HepG2 (cell line): ENCODE measurements at regions not wholly inside any gene's neighbourhood (a gene's known extent, or its start where the extent isn't known, plus 50 kb on each side); places are given as distances from the start of the nearest gene placed in this dataset.

Source experiments
- ATAC-seq: fragments of 200-7000 bp; cut with Tn5 transposase; 3 replicates; pipeline ENCODE4 v1.9.1; 2020; ENCODE audit warnings: mild to moderate bottlenecking, moderate library complexity
- BruUV-seq: library from RNA; stranded (reverse); fragments of 400-500 nt; replicated peaks from 2 replicates; lab custom pipeline; 2021; lab: Mats Ljungman, UMichigan
- CTCF ChIA-PET: fragments of 300-600 bp; formaldehyde crosslinking; extraction: SDS; loops from one replicate; lab custom pipeline; 2021; ENCODE audit warnings: low total read pairs, inconsistent platforms, low intra/inter-chr PET ratio; lab: Yijun Ruan, JAX
- POLR2A ChIA-PET: fragments of 350-600 bp; sonication (Branson Sonifier 250); formaldehyde crosslinking; loops from one replicate; lab custom pipeline; 2020; ENCODE audit warnings: antibody characterized with exemption, inconsistent platforms; lab: Yijun Ruan, JAX
- DNase-seq: peaks from one replicate; pipeline ENCODE4 v3.0.0-alpha.2; 2015; ENCODE audit warnings: low spot score
- FAIRE-seq: peaks from 3 replicates; lab custom pipeline; 2011; peaks lifted over from hg19 to GRCh38; lab: Jason Lieb, UNC
- H2AFZ ChIP-seq: one replicate; pipeline ENCODE4 v1.6.1; 2011; ENCODE audit warnings: low read length, inconsistent platforms
- H3K27ac ChIP-seq: fragments of 300-600 bp; 3 replicates; pipeline ENCODE4 v1.8.0; 2011; ENCODE audit warnings: mixed run types, mild to moderate bottlenecking, mixed read lengths, low read length, inconsistent platforms; ENCODE audit not compliant: insufficient read depth; ENCODE audit errors: extremely low read length
- H3K27me3 ChIP-seq, 2 experiments: fragments of 200-600 bp in 1 of 2; 2 replicates in 1 of 2; 3 replicates in 1 of 2; pipeline versions ENCODE4 v1.6.0 to v1.8.0; 2011; ENCODE audit warnings: low read length in 2 of 2, mild to moderate bottlenecking in 2 of 2, moderate library complexity in 2 of 2, inconsistent platforms in 1 of 2; ENCODE audit not compliant: insufficient read depth in 2 of 2, control insufficient read depth in 1 of 2
- H3K36me3 ChIP-seq, 2 experiments: fragments of 200-600 bp in 1 of 2; replicated peaks in 1 of 2; 2 replicates in 1 of 2; 3 replicates in 1 of 2; pipeline versions ENCODE4 v1.5.1 to v1.8.0; 2011; ENCODE audit warnings: low read length in 2 of 2, inconsistent platforms in 1 of 2; ENCODE audit not compliant: insufficient read depth in 2 of 2, control insufficient read depth in 1 of 2
- H3K4me1 ChIP-seq: 2 replicates; pipeline ENCODE4 v1.5.1; 2012; ENCODE audit warnings: low read length, inconsistent platforms; ENCODE audit not compliant: insufficient read depth
- H3K4me2 ChIP-seq: 2 replicates; pipeline ENCODE4 v1.6.0; 2011; ENCODE audit warnings: low read depth, low read length, inconsistent platforms
- H3K4me3 ChIP-seq, 3 experiments: fragments of 200-600 bp in 1 of 3; sonication (generic), shearing (Covaris generic) in 1 of 3; replicated peaks in 1 of 3; 2 replicates each; pipeline ENCODE4 v1.5.1; 2011 to 2016; ENCODE audit warnings: low read length in 3 of 3, inconsistent platforms in 2 of 3, low read depth in 2 of 3, mild to moderate bottlenecking in 2 of 3, control low read depth in 1 of 3, mixed read lengths in 1 of 3; ENCODE audit not compliant: insufficient read depth in 1 of 3
- H3K79me2 ChIP-seq: one replicate; pipeline ENCODE4 v1.6.1; 2011; ENCODE audit warnings: low read length, inconsistent platforms; ENCODE audit not compliant: insufficient read depth
- H3K9ac ChIP-seq: 2 replicates; pipeline ENCODE4 v1.6.0; 2011; ENCODE audit warnings: mild to moderate bottlenecking, low read depth, low read length, inconsistent platforms; ENCODE audit not compliant: insufficient read depth
- H3K9me3 ChIP-seq: 2 replicates; pipeline ENCODE4 v1.5.1; 2012; ENCODE audit warnings: mild to moderate bottlenecking, low read length
- H4K20me1 ChIP-seq: 2 replicates; pipeline ENCODE4 v1.6.0; 2011; ENCODE audit warnings: inconsistent platforms, mild to moderate bottlenecking, low read length, moderate library complexity; ENCODE audit not compliant: insufficient read depth
- CBX1 ChIP-seq: IDR thresholded peaks from one replicate; pipeline ENCODE4 v1.6.1; 2016; ENCODE audit warnings: antibody characterized with exemption, low read depth
- FOXA3 ChIP-seq: IDR thresholded peaks from 2 replicates; pipeline ENCODE4 v1.6.1; 2016; ENCODE audit warnings: missing genetic modification reagents, missing compliant biosample characterization
- KMT2B ChIP-seq: IDR thresholded peaks from 2 replicates; pipeline ENCODE4 v1.6.1; 2016; ENCODE audit warnings: missing genetic modification reagents, missing compliant biosample characterization
- NONO ChIP-seq, 2 experiments: fragments of 450-650 bp in 1 of 2; sonication (generic) in 1 of 2; formaldehyde crosslinking in 1 of 2; IDR thresholded peaks in 1 of 2; conservative IDR thresholded peaks in 1 of 2; 2 replicates each; pipeline versions ENCODE4 v1.6.1 to v1.8.0; 2017 to 2022; ENCODE audit warnings: mild to moderate bottlenecking in 1 of 2, missing genetic modification reagents in 1 of 2, moderate library complexity in 1 of 2
- NR0B2 ChIP-seq: sonication (generic); formaldehyde crosslinking; IDR thresholded peaks from 2 replicates; pipeline ENCODE4 v1.4.0; 2020; ENCODE audit warnings: mild to moderate bottlenecking, missing genetic modification reagents
- SAFB2 ChIP-seq: sonication (generic); formaldehyde crosslinking; IDR thresholded peaks from 2 replicates; pipeline ENCODE4 v1.5.1; 2020; ENCODE audit warnings: missing genetic modification reagents, low read depth, mild to moderate bottlenecking, borderline replicate concordance
- SALL1 ChIP-seq: sonication (generic); formaldehyde crosslinking; IDR thresholded peaks from 2 replicates; pipeline ENCODE4 v1.8.0; 2022; ENCODE audit warnings: mild to moderate bottlenecking, missing genetic modification reagents
- SKIL ChIP-seq: sonication (generic); formaldehyde crosslinking; IDR thresholded peaks from 2 replicates; pipeline ENCODE4 v1.8.0; 2022; ENCODE audit warnings: missing genetic modification reagents, mild to moderate bottlenecking, moderate library complexity, borderline replicate concordance
- SRSF1 ChIP-seq: fragments of 200-400 bp; formaldehyde crosslinking; optimal IDR thresholded peaks from 2 replicates; pipeline ENCODE3; 2017; ENCODE audit warnings: mild to moderate bottlenecking, low read depth, low read length, moderate library complexity
- ZBTB42 ChIP-seq: sonication (generic); formaldehyde crosslinking; IDR thresholded peaks from 2 replicates; pipeline ENCODE4 v1.5.0; 2020; ENCODE audit warnings: mild to moderate bottlenecking, missing genetic modification reagents
- ZNF335 ChIP-seq: sonication (generic); formaldehyde crosslinking; IDR thresholded peaks from 2 replicates; pipeline ENCODE4 v1.4.0; 2020; ENCODE audit warnings: missing genetic modification reagents
- ZNF577 ChIP-seq: sonication (generic); formaldehyde crosslinking; IDR thresholded peaks from 2 replicates; pipeline ENCODE4 v1.4.0; 2020; ENCODE audit warnings: mild to moderate bottlenecking, low read depth, missing genetic modification reagents, borderline replicate concordance
- ZNF780A ChIP-seq: sonication (generic); formaldehyde crosslinking; IDR thresholded peaks from 2 replicates; pipeline ENCODE4 v1.8.0; 2022; ENCODE audit warnings: mild to moderate bottlenecking, missing genetic modification reagents, moderate library complexity
- ZNF883 ChIP-seq: sonication (generic); formaldehyde crosslinking; IDR thresholded peaks from 2 replicates; pipeline ENCODE4 v1.5.1; 2020; ENCODE audit warnings: mild to moderate bottlenecking, missing genetic modification reagents; ENCODE audit errors: not compliant biosample characterization
- WGBS: methylation state at CpG from one replicate; pipeline ENCODE4 v1.1.6; 2017; ENCODE audit warnings: low lambda C conversion rate; 5-methylcytosine and 5-hydroxymethylcytosine counted together
- in situ Hi-C: cut with HindIII; loops from 2 replicates; pipeline ENCODE4 v1.10.0; 2017; ENCODE audit warnings: low pct_unique_long_range_greater_than_20kb; ENCODE audit not compliant: extremely low pct_ligation_motif_present
- intact Hi-C: fragments of 100-400 bp; cut with micrococcal nuclease; formaldehyde crosslinking; loops from one replicate; pipeline ENCODE4 v1.10.0; 2022; ENCODE audit not compliant: unreplicated experiment
- TF ChIP-seq, protein P1 (sequence below): sonication (generic); formaldehyde crosslinking; IDR thresholded peaks from 2 replicates; pipeline ENCODE4 v1.4.0; 2020; ENCODE audit warnings: low read depth, mild to moderate bottlenecking, missing genetic modification reagents

DNA sequence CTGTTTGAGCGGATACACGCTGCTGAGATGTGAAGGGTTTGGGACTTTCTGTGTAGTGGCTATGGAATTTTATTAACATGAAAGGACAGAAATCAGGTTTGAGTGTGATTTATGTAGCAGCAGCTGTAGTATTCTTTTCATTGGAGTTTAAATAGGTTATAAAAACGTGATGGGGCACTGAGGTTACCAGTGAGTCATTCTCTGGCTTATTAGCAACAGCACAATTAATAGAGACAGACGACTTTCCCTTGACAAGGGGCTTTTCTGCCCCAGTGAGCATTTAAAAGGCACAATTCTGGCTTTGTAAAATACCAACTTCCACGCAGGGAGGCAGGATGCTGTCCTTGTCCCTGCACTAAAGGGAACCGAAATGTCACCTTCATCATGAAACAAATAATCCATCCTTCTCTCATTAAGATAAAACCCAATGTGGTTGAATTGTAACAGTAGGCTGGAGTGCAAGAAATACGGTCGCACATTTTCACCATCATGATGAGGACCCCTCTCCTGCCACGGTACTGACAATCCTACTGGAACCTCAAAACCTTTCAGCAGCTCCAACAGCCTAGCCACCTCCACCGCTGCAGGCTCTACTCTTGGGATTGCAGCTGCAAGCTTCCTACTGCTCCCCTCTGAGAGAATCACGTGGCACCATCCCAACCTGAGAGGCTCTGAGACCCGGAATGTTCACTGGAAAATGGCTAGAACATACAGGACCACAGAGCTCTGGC is 293.9 kb downstream of the IRX1 start:
- no peaks in the 10 kb centered on the region for H3K79me2 ChIP-seq
- no peak overlapping the region for H3K4me2 ChIP-seq
- POLR2A ChIA-PET, result no interaction called here
- no peak for DNase-seq
- BruUV-seq, result no TSS peak
- H3K27ac ChIP-seq, result no peak overlapping the region
- H3K4me1 ChIP-seq, result no peaks in the 10 kb centered on the region
- ATAC-seq, result no peak
- intact Hi-C loops (no loop called here), in situ Hi-C loops (no loop called here)
- H2AFZ ChIP-seq, result no peak overlapping the region
- H3K9me3 ChIP-seq, result peaks cover 66% of the 10 kb centered on the region
- H3K4me3 ChIP-seq, result no peak overlapping the region
- CTCF ChIA-PET, result no interaction called here
- H3K27me3 ChIP-seq, result no peaks in the 10 kb centered on the region
- no peak overlapping the region for H3K9ac ChIP-seq
- TF ChIP-seq SRSF1 (no peak), ZNF577 (no peak)
- TF ChIP-seq, protein P1, sequence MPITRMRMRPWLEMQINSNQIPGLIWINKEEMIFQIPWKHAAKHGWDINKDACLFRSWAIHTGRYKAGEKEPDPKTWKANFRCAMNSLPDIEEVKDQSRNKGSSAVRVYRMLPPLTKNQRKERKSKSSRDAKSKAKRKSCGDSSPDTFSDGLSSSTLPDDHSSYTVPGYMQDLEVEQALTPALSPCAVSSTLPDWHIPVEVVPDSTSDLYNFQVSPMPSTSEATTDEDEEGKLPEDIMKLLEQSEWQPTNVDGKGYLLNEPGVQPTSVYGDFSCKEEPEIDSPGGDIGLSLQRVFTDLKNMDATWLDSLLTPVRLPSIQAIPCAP, result no peak
- TF ChIP-seq, all 625 proteins: peak for 0
- WGBS, result 7% methylated on average over 9 of the region's 12 CpGs
- FAIRE-seq, result no peak
- Histone ChIP-seq H3K36me3 (no peaks in the 10 kb centered on the region), H4K20me1 (no peaks in the 10 kb centered on the region)

DNA sequence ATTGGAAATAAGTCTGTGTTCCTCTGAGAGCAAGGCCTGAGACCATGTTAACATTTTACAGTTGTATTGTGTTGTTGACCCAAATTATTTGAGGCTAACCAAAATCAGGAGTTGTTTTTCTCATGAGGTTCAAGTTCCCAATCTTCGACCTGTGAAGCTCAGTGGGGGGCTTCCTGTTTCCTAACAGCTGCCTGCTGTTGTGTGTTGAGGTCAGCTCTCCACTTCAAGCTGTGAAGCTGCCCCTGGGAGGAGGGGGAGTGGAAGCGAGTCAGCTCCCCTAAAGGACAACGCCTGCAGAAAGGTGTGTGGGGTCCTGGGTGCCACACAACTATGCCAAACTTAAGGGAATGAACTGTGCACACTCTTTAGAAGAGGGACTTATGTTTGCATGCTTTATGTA is 295.5 kb downstream of the IRX1 start:
- Histone ChIP-seq H3K27me3 (no peaks in the 10 kb centered on the region), H3K4me2 (no peak overlapping the region), H3K9ac (no peak overlapping the region), H2AFZ (no peak overlapping the region), H3K36me3 (no peaks in the 10 kb centered on the region), H3K4me1 (no peaks in the 10 kb centered on the region), H4K20me1 (no peaks in the 10 kb centered on the region), H3K79me2 (no peaks in the 10 kb centered on the region), H3K9me3 (peaks cover 72% of the 10 kb centered on the region), H3K4me3 (no peak overlapping the region), H3K27ac (no peak overlapping the region)
- no peak for DNase-seq
- in situ Hi-C loops, result no loop called here
- WGBS, result 7% methylated on average over 3 of the region's 3 CpGs
- no TSS peak for BruUV-seq
- ChIA-PET POLR2A (no interaction called here), CTCF (no interaction called here)
- ATAC-seq, result no peak
- no peak for FAIRE-seq
- intact Hi-C loops, result no loop called here
- no peak for TF ChIP-seq SKIL (CRISPR knock-in tag)
- no peak for TF ChIP-seq ZBTB42
- TF ChIP-seq SALL1 (CRISPR knock-in tag), result no peak
- TF ChIP-seq NR0B2 (CRISPR knock-in tag), result no peak
- TF ChIP-seq ZNF335 (CRISPR knock-in tag), result no peak
- no peak for TF ChIP-seq NONO (IDR thresholded peaks at IDR 0.05)
- no peak for TF ChIP-seq NONO (CRISPR knock-in tag; conservative IDR thresholded peaks at IDR 0.05)
- no peak for TF ChIP-seq FOXA3 (CRISPR knock-in tag)
- no peak for TF ChIP-seq SAFB2 (CRISPR knock-in tag)
- no peak for TF ChIP-seq ZNF780A
- no peak for TF ChIP-seq ZNF883 (CRISPR knock-in tag)
- no peak for TF ChIP-seq CBX1
- no peak for TF ChIP-seq KMT2B (CRISPR knock-in tag)
